Osteocyte (in vitro differentiated cells): ENCODE measurements at regions not wholly inside any gene's neighbourhood (a gene's known extent, or its start where the extent isn't known, plus 50 kb on each side); places are given as distances from the start of the nearest gene placed in this dataset.

ENCODE experiments used
- DNase-seq: peaks from one replicate; pipeline ENCODE4 v3.0.0; 2021; ENCODE audit warnings: mixed read lengths; ENCODE audit not compliant: unreplicated experiment; ENCODE audit errors: extremely low spot score
- H3K27ac Mint-ChIP-seq: one replicate; pipeline ENCODE4 v1.8.0; 2021; ENCODE audit warnings: mild to moderate bottlenecking, mixed read lengths; ENCODE audit not compliant: unreplicated experiment
- H3K27me3 Mint-ChIP-seq: one replicate; pipeline ENCODE4 v1.8.0; 2021; ENCODE audit warnings: mixed read lengths; ENCODE audit not compliant: unreplicated experiment
- H3K36me3 Mint-ChIP-seq: one replicate; pipeline ENCODE4 v1.8.0; 2021; ENCODE audit warnings: mixed read lengths; ENCODE audit not compliant: unreplicated experiment
- H3K4me1 Mint-ChIP-seq: one replicate; pipeline ENCODE4 v1.8.0; 2021; ENCODE audit warnings: mixed read lengths; ENCODE audit not compliant: unreplicated experiment
- H3K4me3 Mint-ChIP-seq: one replicate; pipeline ENCODE4 v1.8.0; 2021; ENCODE audit warnings: mild to moderate bottlenecking, moderate library complexity, mixed read lengths; ENCODE audit not compliant: unreplicated experiment
- H3K9me3 Mint-ChIP-seq: one replicate; pipeline ENCODE4 v1.8.0; 2021; ENCODE audit warnings: mixed read lengths; ENCODE audit not compliant: unreplicated experiment
- CTCF ChIP-seq: fragments of 200-600 bp; sonication (generic); IDR thresholded peaks from 2 replicates; pipeline ENCODE4 v1.5.0; 2021; ENCODE audit warnings: antibody characterized with exemption, mild to moderate bottlenecking, moderate library complexity

- no peak overlapping the region for H3K27ac Mint-ChIP-seq
- DNase-seq = no peak
- peaks cover 2% of the 10 kb centered on the region for H3K27me3 Mint-ChIP-seq
- no peaks in the 10 kb centered on the region for H3K4me1 Mint-ChIP-seq
- H3K36me3 Mint-ChIP-seq = peaks cover 10% of the 10 kb centered on the region
- H3K4me3 Mint-ChIP-seq = no peak overlapping the region
- TF ChIP-seq CTCF = no peak
- peaks cover 26% of the 10 kb centered on the region for H3K9me3 Mint-ChIP-seq
Observed at GRCh38 chr1:115577513-115577912, 64.3 kb upstream of the VANGL1 start.

DNA sequence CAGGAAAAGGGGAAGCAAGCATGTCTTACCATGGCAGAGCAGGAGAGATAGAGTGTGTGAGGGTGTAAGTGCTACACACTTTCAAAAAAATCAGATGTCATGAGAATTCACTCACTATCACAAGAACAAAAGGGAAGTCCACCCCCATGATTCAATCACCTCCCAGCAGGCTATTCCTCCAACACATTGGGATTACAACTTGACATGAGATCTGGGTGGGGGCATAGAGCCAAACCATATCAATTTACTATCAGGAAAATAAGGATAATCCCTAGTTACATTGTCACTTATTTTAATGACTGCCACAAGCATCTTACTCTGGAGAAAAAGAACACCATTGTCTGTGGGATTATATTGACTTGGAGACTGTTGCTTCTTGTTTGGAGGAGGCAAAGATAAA lies 66.1 kb upstream of the VANGL1 start:
- Mint-ChIP-seq H3K4me1 (no peaks in the 10 kb centered on the region), H3K4me3 (no peak overlapping the region), H3K9me3 (peaks cover 23% of the 10 kb centered on the region), H3K27me3 (no peaks in the 10 kb centered on the region), H3K36me3 (peaks cover 11% of the 10 kb centered on the region), H3K27ac (no peak overlapping the region)
- TF ChIP-seq CTCF = no peak
- no peak for DNase-seq

GRCh38 chr1:115572710-115573109 lies 69.1 kb upstream of the VANGL1 start:
- H3K4me1 Mint-ChIP-seq = no peaks in the 10 kb centered on the region
- no peak for TF ChIP-seq CTCF
- DNase-seq = no peak
- no peak overlapping the region for H3K4me3 Mint-ChIP-seq
- no peaks in the 10 kb centered on the region for H3K27me3 Mint-ChIP-seq
- H3K36me3 Mint-ChIP-seq = peaks cover 9% of the 10 kb centered on the region
- H3K9me3 Mint-ChIP-seq = peaks cover 29% of the 10 kb centered on the region
- no peak overlapping the region for H3K27ac Mint-ChIP-seq

GRCh38 chr1:115567431-115567830 lies 74.3 kb upstream of the VANGL1 start:
- DNase-seq = no peak
- H3K4me1 Mint-ChIP-seq = peaks cover 7% of the 10 kb centered on the region
- H3K4me3 Mint-ChIP-seq = no peak overlapping the region
- no peak overlapping the region for H3K27ac Mint-ChIP-seq
- peaks cover 3% of the 10 kb centered on the region for H3K27me3 Mint-ChIP-seq
- H3K9me3 Mint-ChIP-seq = peaks cover 27% of the 10 kb centered on the region
- TF ChIP-seq CTCF = no peak
- H3K36me3 Mint-ChIP-seq = peaks cover 8% of the 10 kb centered on the region

GRCh38 chr1:115565791-115566190 lies 76.0 kb upstream of the VANGL1 start:
- H3K27me3 Mint-ChIP-seq = peaks cover 3% of the 10 kb centered on the region
- H3K4me3 Mint-ChIP-seq = no peak overlapping the region
- peaks cover 7% of the 10 kb centered on the region for H3K4me1 Mint-ChIP-seq
- no peak for TF ChIP-seq CTCF
- peaks cover 25% of the 10 kb centered on the region for H3K9me3 Mint-ChIP-seq
- no peak overlapping the region for H3K27ac Mint-ChIP-seq
- H3K36me3 Mint-ChIP-seq = peaks cover 8% of the 10 kb centered on the region
- no peak for DNase-seq
